Liver (tissue), 3 donors: ENCODE measurements at regions not wholly inside any gene's neighbourhood (a gene's known extent, or its start where the extent isn't known, plus 50 kb on each side); places are given as distances from the start of the nearest gene placed in this dataset.

ENCODE experiments used
- ATF3 ChIP-seq: IDR thresholded peaks from 2 replicates; pipeline ENCODE4 v1.6.1; 2016; ENCODE audit warnings: antibody characterized with exemption
- CTCF ChIP-seq: fragments of 150-350 bp; IDR thresholded peaks from 2 replicates; pipeline ENCODE4 v1.5.1; 2017; ENCODE audit warnings: improper control_type of control experiment, low read depth, low read length; ENCODE audit not compliant: missing input control
- EGR1 ChIP-seq, 2 donors: IDR thresholded peaks; 2 replicates each; pipeline ENCODE4 v1.6.1; 2016 to 2018; ENCODE audit warnings: antibody characterized with exemption in 2 of 2, low read depth in 2 of 2
- FOXA1 ChIP-seq: IDR thresholded peaks from 2 replicates; pipeline ENCODE4 v1.6.1; 2016; ENCODE audit warnings: antibody characterized with exemption
- GABPA ChIP-seq, 2 donors: IDR thresholded peaks in 1 of 2; conservative IDR thresholded peaks in 1 of 2; 2 replicates each; pipeline ENCODE4 v1.6.1; 2016; ENCODE audit warnings: antibody characterized with exemption in 2 of 2, mild to moderate bottlenecking in 1 of 2, moderate library complexity in 1 of 2
- JUND ChIP-seq, 2 donors: IDR thresholded peaks; 2 replicates each; pipeline ENCODE4 v1.6.1; 2016; ENCODE audit warnings: antibody characterized with exemption in 2 of 2
- MAX ChIP-seq: IDR thresholded peaks from 2 replicates; pipeline ENCODE4 v1.6.1; 2016; ENCODE audit warnings: antibody characterized with exemption
- RAD21 ChIP-seq, 2 donors: IDR thresholded peaks; 2 replicates each; pipeline ENCODE4 v1.6.1; 2016; ENCODE audit warnings: antibody characterized with exemption in 2 of 2, mild to moderate bottlenecking in 2 of 2
- REST ChIP-seq: IDR thresholded peaks from 2 replicates; pipeline ENCODE4 v1.6.1; 2016; ENCODE audit warnings: antibody characterized with exemption, mild to moderate bottlenecking
- SP1 ChIP-seq: IDR thresholded peaks from 2 replicates; pipeline ENCODE4 v1.6.1; 2018; ENCODE audit warnings: antibody characterized with exemption, mild to moderate bottlenecking
- TAF1 ChIP-seq: conservative IDR thresholded peaks from 2 replicates; pipeline ENCODE4 v1.6.1; 2016; ENCODE audit warnings: antibody characterized with exemption, mild to moderate bottlenecking
- YY1 ChIP-seq: IDR thresholded peaks from 2 replicates; pipeline ENCODE4 v1.6.1; 2016; ENCODE audit warnings: antibody characterized with exemption, mild to moderate bottlenecking
- ZBTB33 ChIP-seq: IDR thresholded peaks from 2 replicates; pipeline ENCODE4 v1.6.1; 2016; ENCODE audit warnings: antibody characterized with exemption
- donor health status: healthy.
- donor health status: healthy.

- TF ChIP-seq CTCF: no peak
- TF ChIP-seq SP1: no peak
- TF ChIP-seq FOXA1: no peak
- TF ChIP-seq YY1: no peak
- no peak for TF ChIP-seq GABPA (IDR thresholded peaks at IDR 0.05 in 1 of 2, conservative IDR thresholded peaks at IDR 0.05 in 1 of 2)
- no peak for TF ChIP-seq ZBTB33
- no peak for TF ChIP-seq TAF1
- TF ChIP-seq MAX: no peak
- no peak for TF ChIP-seq ATF3
- TF ChIP-seq REST: no peak
- TF ChIP-seq RAD21 (IDR thresholded peaks at IDR 0.05): no peak
- no peak for TF ChIP-seq EGR1 (IDR thresholded peaks at IDR 0.05; ENCODE audit: low read depth in 2 of 2)
- no peak for TF ChIP-seq JUND (IDR thresholded peaks at IDR 0.05)
Measured at GRCh38 chr2:102886216-102886893, 124.5 kb downstream of the TMEM182 start.
